OCI-LY3 (cell line): ENCODE measurements at regions not wholly inside any gene's neighbourhood (a gene's known extent, or its start where the extent isn't known, plus 50 kb on each side); places are given as distances from the start of the nearest gene placed in this dataset.

Source experiments
- EZH2phosphoT487 ChIP-seq: fragments of 200-600 bp; shearing (Covaris generic); IDR thresholded peaks from 2 replicates; pipeline ENCODE4 v1.6.1; 2018; ENCODE audit warnings: antibody characterized with exemption, mixed run types, low read depth
- TF ChIP-seq, protein P1 (sequence below): fragments of 200-600, 300-600 bp; sonication (generic); IDR thresholded peaks from 2 replicates; pipeline ENCODE4 v1.5.1; 2014; ENCODE audit warnings: antibody characterized with exemption, low read length, low read depth

DNA sequence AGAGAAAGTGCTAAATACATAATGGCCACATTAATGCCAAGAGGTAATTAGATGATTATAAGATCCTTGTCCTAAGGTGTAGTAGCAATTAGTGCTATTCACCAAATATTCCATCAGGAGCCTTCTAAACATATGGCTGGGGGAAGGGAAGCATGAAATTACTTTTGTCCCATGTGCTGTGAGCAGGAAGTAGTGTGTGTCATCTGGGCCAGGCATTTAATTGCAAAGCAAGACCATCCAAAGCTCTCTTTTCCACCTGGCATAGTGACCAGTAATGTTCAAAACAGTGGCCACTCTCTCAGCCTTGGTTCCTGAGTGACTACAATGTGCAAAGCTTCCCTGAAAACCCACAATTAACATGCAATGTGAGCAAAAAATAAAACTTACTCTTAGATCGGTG is 144.2 kb upstream of the FAM241A start:
- TF ChIP-seq, protein P1, sequence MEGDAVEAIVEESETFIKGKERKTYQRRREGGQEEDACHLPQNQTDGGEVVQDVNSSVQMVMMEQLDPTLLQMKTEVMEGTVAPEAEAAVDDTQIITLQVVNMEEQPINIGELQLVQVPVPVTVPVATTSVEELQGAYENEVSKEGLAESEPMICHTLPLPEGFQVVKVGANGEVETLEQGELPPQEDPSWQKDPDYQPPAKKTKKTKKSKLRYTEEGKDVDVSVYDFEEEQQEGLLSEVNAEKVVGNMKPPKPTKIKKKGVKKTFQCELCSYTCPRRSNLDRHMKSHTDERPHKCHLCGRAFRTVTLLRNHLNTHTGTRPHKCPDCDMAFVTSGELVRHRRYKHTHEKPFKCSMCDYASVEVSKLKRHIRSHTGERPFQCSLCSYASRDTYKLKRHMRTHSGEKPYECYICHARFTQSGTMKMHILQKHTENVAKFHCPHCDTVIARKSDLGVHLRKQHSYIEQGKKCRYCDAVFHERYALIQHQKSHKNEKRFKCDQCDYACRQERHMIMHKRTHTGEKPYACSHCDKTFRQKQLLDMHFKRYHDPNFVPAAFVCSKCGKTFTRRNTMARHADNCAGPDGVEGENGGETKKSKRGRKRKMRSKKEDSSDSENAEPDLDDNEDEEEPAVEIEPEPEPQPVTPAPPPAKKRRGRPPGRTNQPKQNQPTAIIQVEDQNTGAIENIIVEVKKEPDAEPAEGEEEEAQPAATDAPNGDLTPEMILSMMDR, result no peak
- no peak for TF ChIP-seq EZH2phosphoT487
